ENCODE measurements at regions not wholly inside any gene's neighbourhood (a gene's known extent, or its start where the extent isn't known, plus 50 kb on each side); places are given as distances from the start of the nearest gene placed in this dataset.

DNA sequence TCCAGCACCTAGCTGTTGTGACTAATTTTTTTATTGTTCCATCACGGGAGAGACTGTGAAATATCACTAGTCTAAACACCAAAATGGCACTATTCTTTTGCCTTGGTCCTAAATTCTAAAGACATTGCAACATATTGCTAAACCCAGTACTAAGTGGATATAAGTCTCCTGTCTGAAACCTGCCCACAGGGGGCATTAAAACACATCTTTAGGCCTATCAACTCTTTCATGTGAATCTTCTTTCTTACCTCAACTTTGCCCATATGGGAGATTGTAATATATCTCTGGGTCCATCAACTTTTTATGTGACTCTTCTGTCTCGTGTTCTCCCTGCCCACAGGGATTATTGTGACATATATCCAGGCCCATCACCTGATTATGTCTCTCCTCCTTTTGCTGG, 317.2 kb downstream of the RPS4Y2 start:
- TF ChIP-seq POLR2A (IDR thresholded peaks at IDR 0.05) = no peak
- no peak for TF ChIP-seq POLR2AphosphoS5 (IDR thresholded peaks at IDR 0.05)
- TF ChIP-seq, protein P1, sequence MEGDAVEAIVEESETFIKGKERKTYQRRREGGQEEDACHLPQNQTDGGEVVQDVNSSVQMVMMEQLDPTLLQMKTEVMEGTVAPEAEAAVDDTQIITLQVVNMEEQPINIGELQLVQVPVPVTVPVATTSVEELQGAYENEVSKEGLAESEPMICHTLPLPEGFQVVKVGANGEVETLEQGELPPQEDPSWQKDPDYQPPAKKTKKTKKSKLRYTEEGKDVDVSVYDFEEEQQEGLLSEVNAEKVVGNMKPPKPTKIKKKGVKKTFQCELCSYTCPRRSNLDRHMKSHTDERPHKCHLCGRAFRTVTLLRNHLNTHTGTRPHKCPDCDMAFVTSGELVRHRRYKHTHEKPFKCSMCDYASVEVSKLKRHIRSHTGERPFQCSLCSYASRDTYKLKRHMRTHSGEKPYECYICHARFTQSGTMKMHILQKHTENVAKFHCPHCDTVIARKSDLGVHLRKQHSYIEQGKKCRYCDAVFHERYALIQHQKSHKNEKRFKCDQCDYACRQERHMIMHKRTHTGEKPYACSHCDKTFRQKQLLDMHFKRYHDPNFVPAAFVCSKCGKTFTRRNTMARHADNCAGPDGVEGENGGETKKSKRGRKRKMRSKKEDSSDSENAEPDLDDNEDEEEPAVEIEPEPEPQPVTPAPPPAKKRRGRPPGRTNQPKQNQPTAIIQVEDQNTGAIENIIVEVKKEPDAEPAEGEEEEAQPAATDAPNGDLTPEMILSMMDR (IDR thresholded peaks at IDR 0.05) = no peak
- H3K27me3 ChIP-seq (replicated peaks; ENCODE audit: insufficient read depth) = no peaks in the 10 kb centered on the region
- H3K36me3 ChIP-seq = no peaks in the 10 kb centered on the region
- 36% methylated on average over 2 of the region's 2 CpGs for WGBS
- H3K4me1 ChIP-seq (replicated peaks) = no peaks in the 10 kb centered on the region
- H3K9me3 ChIP-seq = no peaks in the 10 kb centered on the region
- no peak overlapping the region for H3K27ac ChIP-seq
- DNase-seq (ENCODE audit: low spot score) = no peak
- H3K4me3 ChIP-seq = no peak overlapping the region
- intact Hi-C loops (cut with DNase I) = no loop called here

GRCh38 chrY:21073641-21074260, 317.8 kb downstream of the RPS4Y2 start:
- Histone ChIP-seq H3K9me3 (no peaks in the 10 kb centered on the region), H3K27me3 (replicated peaks; ENCODE audit: insufficient read depth) (no peaks in the 10 kb centered on the region), H3K27ac (no peak overlapping the region), H3K4me3 (no peak overlapping the region), H3K4me1 (replicated peaks) (no peaks in the 10 kb centered on the region), H3K36me3 (no peaks in the 10 kb centered on the region)
- TF ChIP-seq, protein P1 (IDR thresholded peaks at IDR 0.05) = no peak
- TF ChIP-seq POLR2A (IDR thresholded peaks at IDR 0.05) (no peak), POLR2AphosphoS5 (IDR thresholded peaks at IDR 0.05) (no peak)
- DNase-seq (ENCODE audit: low spot score) = no peak
- intact Hi-C loops (cut with DNase I) = no loop called here
- WGBS = 68% methylated on average over 3 of the region's 3 CpGs

DNA sequence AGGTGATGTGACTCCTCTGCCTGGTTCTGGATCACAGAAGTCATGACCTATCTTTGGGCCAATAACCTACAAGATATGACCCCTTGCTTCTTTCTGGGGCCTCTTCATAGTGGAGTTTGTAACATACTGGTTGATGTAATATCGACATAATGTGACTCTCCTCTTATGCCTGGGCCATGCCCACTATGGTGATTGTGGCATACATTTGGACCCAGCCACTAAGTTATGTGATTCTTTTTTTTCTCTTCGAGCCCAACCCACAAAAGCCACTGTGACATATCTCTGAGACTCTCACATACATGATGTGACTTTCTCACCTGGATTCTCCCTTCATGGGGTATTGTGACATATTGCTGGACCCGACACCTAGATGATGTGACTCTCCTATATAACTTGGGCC, 319.8 kb downstream of the RPS4Y2 start:
- Histone ChIP-seq H3K27me3 (replicated peaks; ENCODE audit: insufficient read depth) (no peaks in the 10 kb centered on the region), H3K36me3 (no peaks in the 10 kb centered on the region), H3K27ac (no peak overlapping the region), H3K4me1 (replicated peaks) (no peaks in the 10 kb centered on the region), H3K9me3 (no peaks in the 10 kb centered on the region), H3K4me3 (no peak overlapping the region)
- intact Hi-C loops (cut with DNase I) = no loop called here
- TF ChIP-seq POLR2AphosphoS5 (IDR thresholded peaks at IDR 0.05) (no peak), POLR2A (IDR thresholded peaks at IDR 0.05) (no peak)
- TF ChIP-seq, protein P1 (IDR thresholded peaks at IDR 0.05) = no peak
- DNase-seq (ENCODE audit: low spot score) = no peak
- 52% methylated on average over 3 of the region's 3 CpGs for WGBS

GRCh38 chrY:21079670-21080069, 323.8 kb downstream of the RPS4Y2 start:
- H3K27me3 ChIP-seq (replicated peaks; ENCODE audit: insufficient read depth) = no peaks in the 10 kb centered on the region
- no peak overlapping the region for H3K4me3 ChIP-seq
- 66% methylated on average over 2 of the region's 2 CpGs for WGBS
- TF ChIP-seq, protein P1 (IDR thresholded peaks at IDR 0.05) = no peak
- TF ChIP-seq POLR2A (IDR thresholded peaks at IDR 0.05) (no peak), POLR2AphosphoS5 (IDR thresholded peaks at IDR 0.05) (no peak)
- no peaks in the 10 kb centered on the region for H3K9me3 ChIP-seq
- H3K36me3 ChIP-seq = no peaks in the 10 kb centered on the region
- H3K4me1 ChIP-seq (replicated peaks) = no peaks in the 10 kb centered on the region
- intact Hi-C loops (cut with DNase I) = no loop called here
- DNase-seq (ENCODE audit: low spot score) = no peak
- no peak overlapping the region for H3K27ac ChIP-seq

Measured in prostate gland (tissue), 2 donors.